ENCODE measurements at regions not wholly inside any gene's neighbourhood (a gene's known extent, or its start where the extent isn't known, plus 50 kb on each side); places are given as distances from the start of the nearest gene placed in this dataset.

- Histone ChIP-seq H3K27me3 (ENCODE audit: control insufficient read depth, insufficient read depth, low read length) (no peaks in the 10 kb centered on the region), H3K4me3 (replicated peaks in 1 of 4; ENCODE audit: control extremely low read depth in 1 of 4, insufficient read depth in 1 of 4, low read depth in 3 of 4, low read length in 4 of 4) (no peak overlapping the region), H3K79me2 (ENCODE audit: control insufficient read depth, insufficient read depth, low read length) (no peaks in the 10 kb centered on the region), H2AFZ (ENCODE audit: low read length) (no peak overlapping the region), H3K27ac (ENCODE audit: insufficient read depth, low read length) (peak overlapping the region; percentile 36), H3K36me3 (ENCODE audit: control insufficient read depth, insufficient read depth, low read length) (no peaks in the 10 kb centered on the region), H3K9ac (ENCODE audit: insufficient read depth, low read length) (no peak overlapping the region), H3K4me1 (ENCODE audit: control insufficient read depth, extremely low read depth, insufficient read depth, low read length) (peaks cover 13% of the 10 kb centered on the region), H4K20me1 (ENCODE audit: control insufficient read depth, extremely low read depth, insufficient read depth, low read length) (no peaks in the 10 kb centered on the region), H3K4me2 (ENCODE audit: extremely low read depth, insufficient read depth, low read length) (no peak overlapping the region), H3K9me3 (ENCODE audit: control insufficient read depth, insufficient read depth, low read depth, low read length) (no peaks in the 10 kb centered on the region)
- no peak for TF ChIP-seq EZH2 (IDR thresholded peaks at IDR 0.05; ENCODE audit: low read length, missing control alignments)
- TF ChIP-seq CTCF (conservative IDR thresholded peaks at IDR 0.05 in 1 of 2, IDR thresholded peaks at IDR 0.05 in 1 of 2; ENCODE audit: low read depth in 1 of 2, low read length in 2 of 2): no peak
- peak in 1 of 2 donors; percentile 68 for DNase-seq (ENCODE audit: low read depth in 2 of 2)
Measured at GRCh38 chr12:65643595-65644386, 180.5 kb upstream of the HMGA2 start.

DNA sequence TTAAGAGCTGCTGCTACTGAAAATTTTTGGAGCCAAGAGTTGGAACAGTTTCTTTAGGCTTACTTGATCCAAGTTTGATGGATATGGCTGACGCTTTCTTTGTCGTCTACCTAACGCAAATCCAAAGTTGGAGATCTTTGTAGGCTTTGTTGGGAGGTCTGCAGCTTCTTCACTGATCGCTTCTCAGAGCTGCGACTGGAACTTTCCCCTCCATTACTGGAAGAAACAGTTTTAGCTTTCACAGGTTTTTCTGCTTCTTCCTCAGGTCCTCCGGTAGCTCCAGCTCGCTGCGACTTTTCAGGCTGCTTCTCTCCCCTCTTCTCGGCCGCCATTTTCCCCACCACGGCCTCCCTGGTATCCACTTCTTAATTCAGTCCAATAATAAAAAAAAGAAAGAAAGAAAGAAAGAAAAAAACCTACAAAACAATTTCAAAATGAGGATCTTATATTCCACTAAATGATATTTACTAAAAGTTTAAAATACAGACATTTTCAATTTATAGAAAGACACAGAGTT is 178.1 kb upstream of the HMGA2 start:
- Histone ChIP-seq H3K9ac (ENCODE audit: insufficient read depth, low read length) (no peak overlapping the region), H4K20me1 (ENCODE audit: control insufficient read depth, extremely low read depth, insufficient read depth, low read length) (no peaks in the 10 kb centered on the region), H3K36me3 (ENCODE audit: control insufficient read depth, insufficient read depth, low read length) (no peaks in the 10 kb centered on the region), H3K4me2 (ENCODE audit: extremely low read depth, insufficient read depth, low read length) (no peak overlapping the region), H3K27ac (ENCODE audit: insufficient read depth, low read length) (no peak overlapping the region), H3K79me2 (ENCODE audit: control insufficient read depth, insufficient read depth, low read length) (no peaks in the 10 kb centered on the region), H3K4me1 (ENCODE audit: control insufficient read depth, extremely low read depth, insufficient read depth, low read length) (peaks cover 6% of the 10 kb centered on the region), H3K27me3 (ENCODE audit: control insufficient read depth, insufficient read depth, low read length) (no peaks in the 10 kb centered on the region), H3K9me3 (ENCODE audit: control insufficient read depth, insufficient read depth, low read depth, low read length) (no peaks in the 10 kb centered on the region), H3K4me3 (replicated peaks in 1 of 4; ENCODE audit: control extremely low read depth in 1 of 4, insufficient read depth in 1 of 4, low read depth in 3 of 4, low read length in 4 of 4) (no peak overlapping the region), H2AFZ (ENCODE audit: low read length) (no peak overlapping the region)
- DNase-seq (ENCODE audit: low read depth in 2 of 2): no peak
- no peak for TF ChIP-seq EZH2 (IDR thresholded peaks at IDR 0.05; ENCODE audit: low read length, missing control alignments)
- no peak for TF ChIP-seq CTCF (conservative IDR thresholded peaks at IDR 0.05 in 1 of 2, IDR thresholded peaks at IDR 0.05 in 1 of 2; ENCODE audit: low read depth in 1 of 2, low read length in 2 of 2)

DNA sequence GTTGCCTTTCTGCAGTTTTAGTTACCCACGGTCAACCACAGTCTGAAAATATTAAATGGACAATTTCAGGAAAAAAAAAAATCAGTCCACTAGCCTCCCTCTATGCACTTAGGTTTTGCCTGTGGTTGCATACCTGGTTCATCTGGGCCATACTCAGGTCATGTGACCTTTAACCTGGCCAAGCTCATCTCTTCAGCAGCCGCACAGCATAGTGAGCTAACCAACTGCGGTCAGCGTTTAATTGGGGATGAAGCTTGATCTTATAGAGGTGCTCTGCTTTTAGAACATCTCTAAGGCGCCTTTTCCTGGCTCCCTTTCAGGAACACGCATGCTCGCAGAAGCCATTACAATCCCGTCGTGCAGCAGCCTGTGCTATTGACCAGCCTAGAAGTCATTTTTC is 177.2 kb upstream of the HMGA2 start:
- Histone ChIP-seq H3K4me3 (replicated peaks in 1 of 4; ENCODE audit: control extremely low read depth in 1 of 4, insufficient read depth in 1 of 4, low read depth in 3 of 4, low read length in 4 of 4) (no peak overlapping the region), H3K4me2 (ENCODE audit: extremely low read depth, insufficient read depth, low read length) (no peak overlapping the region), H3K4me1 (ENCODE audit: control insufficient read depth, extremely low read depth, insufficient read depth, low read length) (peaks cover 3% of the 10 kb centered on the region), H3K36me3 (ENCODE audit: control insufficient read depth, insufficient read depth, low read length) (no peaks in the 10 kb centered on the region), H4K20me1 (ENCODE audit: control insufficient read depth, extremely low read depth, insufficient read depth, low read length) (no peaks in the 10 kb centered on the region), H3K27ac (ENCODE audit: insufficient read depth, low read length) (no peak overlapping the region), H3K9ac (ENCODE audit: insufficient read depth, low read length) (no peak overlapping the region), H3K9me3 (ENCODE audit: control insufficient read depth, insufficient read depth, low read depth, low read length) (no peaks in the 10 kb centered on the region), H3K27me3 (ENCODE audit: control insufficient read depth, insufficient read depth, low read length) (no peaks in the 10 kb centered on the region), H2AFZ (ENCODE audit: low read length) (no peak overlapping the region), H3K79me2 (ENCODE audit: control insufficient read depth, insufficient read depth, low read length) (no peaks in the 10 kb centered on the region)
- DNase-seq (ENCODE audit: low read depth in 2 of 2): no peak
- TF ChIP-seq CTCF (conservative IDR thresholded peaks at IDR 0.05 in 1 of 2, IDR thresholded peaks at IDR 0.05 in 1 of 2; ENCODE audit: low read depth in 1 of 2, low read length in 2 of 2): no peak
- no peak for TF ChIP-seq EZH2 (IDR thresholded peaks at IDR 0.05; ENCODE audit: low read length, missing control alignments)

All from fibroblast of lung (primary cell).